HG03196 (cell line): ENCODE measurements at regions not wholly inside any gene's neighbourhood (a gene's known extent, or its start where the extent isn't known, plus 50 kb on each side); places are given as distances from the start of the nearest gene placed in this dataset.

Experiments used
- ATAC-seq: cut with Tn5 transposase; IDR thresholded peaks from one replicate; pipeline ENCODE4 v1.9.1; 2021; ENCODE audit not compliant: unreplicated experiment

DNA sequence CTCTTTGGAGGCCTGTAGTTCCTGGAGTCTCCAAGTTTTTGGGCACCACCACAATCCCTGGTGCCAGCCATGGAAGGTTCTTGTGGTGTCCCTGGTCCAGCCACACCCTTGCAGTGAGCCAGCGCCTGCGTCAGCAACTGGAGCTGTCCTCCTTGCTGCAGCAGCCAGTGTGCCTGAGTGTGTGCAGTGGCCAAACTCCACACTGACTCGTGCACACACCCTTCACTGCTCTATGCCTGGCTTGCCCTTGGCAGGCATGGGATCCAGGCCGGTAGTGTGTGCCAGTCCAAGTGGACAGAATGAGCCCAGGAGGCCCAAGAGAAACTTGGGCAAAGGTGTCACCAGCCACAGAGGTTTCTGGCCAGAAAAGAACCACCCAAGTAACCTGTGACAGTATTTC lies 1074.0 kb downstream of the PCDH18 start:
- no peak for ATAC-seq

DNA sequence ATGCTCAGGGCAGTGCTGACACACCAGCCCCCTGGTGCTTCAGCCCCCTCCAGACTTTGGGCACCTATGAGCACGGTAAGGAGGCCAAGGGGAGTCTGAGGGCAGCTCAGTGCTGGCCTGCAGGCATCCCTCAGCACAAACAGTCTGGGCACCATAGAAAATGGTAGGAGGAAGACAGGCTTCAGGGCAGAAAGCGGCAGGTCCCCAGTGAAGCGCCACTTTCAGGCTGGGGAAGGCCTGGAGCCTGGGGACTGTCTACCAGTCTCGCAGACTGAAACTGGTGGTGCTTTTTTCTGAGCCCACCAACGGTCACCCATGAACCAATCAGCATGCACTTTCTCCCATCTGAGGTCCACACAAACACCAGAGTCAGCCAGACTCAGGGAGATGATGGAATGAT lies 1074.7 kb downstream of the PCDH18 start:
- no peak for ATAC-seq

DNA sequence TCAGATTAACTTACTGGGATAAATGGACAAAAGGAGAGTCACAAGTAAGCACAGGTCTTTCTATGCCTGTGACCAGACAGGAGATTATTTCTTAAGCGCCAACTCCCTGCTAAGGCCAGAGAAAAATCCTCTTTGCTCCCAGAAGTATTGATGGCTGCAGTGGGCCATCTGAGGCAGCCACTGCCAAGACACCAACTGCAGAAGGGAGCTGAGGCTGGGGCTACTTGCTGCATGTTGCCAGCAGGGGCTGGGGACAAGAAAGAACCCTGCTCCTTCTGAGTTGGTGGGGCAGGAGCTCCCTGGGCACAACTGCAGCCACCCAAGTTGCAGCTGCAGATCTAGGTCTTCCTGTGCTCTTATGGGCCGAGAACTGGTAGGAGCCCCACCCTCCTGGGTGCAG lies 1075.3 kb downstream of the PCDH18 start:
- ATAC-seq, result no peak

DNA sequence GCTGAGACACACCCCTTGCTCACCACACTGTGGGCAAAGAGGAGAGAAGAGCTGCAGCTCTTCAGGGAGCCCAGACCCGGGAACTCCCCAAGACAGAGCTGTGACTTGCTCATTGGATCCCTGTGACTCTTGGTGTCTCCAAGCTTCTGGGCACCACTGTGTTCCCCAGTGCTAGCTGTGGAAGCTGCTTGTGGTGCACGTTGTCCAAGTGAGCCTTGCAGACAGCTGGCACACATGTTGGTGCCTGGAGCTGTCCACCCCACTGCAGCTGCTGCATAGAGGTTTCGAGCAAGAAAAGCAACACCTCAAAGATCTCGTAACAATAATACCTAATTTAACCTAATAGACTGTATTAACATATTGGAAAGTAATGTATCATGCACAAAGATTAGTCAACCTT lies 1089.3 kb downstream of the PCDH18 start:
- no peak for ATAC-seq

DNA sequence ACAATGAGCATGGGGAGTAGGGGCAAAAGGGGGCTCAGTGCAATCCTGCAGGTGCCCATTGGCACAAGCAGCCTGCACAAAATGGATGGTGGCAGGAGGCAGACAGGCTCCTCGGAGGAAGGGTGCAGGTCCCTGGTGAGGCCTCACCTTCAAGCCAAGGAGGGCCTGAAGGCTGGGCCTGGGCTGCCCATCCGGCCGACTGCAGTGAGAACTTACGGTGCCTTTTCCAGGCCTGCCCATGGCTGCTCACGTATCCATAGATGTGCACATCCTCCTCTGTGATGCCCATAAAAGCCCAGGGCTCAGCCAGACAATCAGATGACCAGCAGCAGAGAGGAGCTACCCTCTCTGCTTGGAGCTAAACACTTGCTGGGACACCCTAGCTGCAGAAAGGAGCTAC lies 1089.8 kb downstream of the PCDH18 start:
- no peak for ATAC-seq

DNA sequence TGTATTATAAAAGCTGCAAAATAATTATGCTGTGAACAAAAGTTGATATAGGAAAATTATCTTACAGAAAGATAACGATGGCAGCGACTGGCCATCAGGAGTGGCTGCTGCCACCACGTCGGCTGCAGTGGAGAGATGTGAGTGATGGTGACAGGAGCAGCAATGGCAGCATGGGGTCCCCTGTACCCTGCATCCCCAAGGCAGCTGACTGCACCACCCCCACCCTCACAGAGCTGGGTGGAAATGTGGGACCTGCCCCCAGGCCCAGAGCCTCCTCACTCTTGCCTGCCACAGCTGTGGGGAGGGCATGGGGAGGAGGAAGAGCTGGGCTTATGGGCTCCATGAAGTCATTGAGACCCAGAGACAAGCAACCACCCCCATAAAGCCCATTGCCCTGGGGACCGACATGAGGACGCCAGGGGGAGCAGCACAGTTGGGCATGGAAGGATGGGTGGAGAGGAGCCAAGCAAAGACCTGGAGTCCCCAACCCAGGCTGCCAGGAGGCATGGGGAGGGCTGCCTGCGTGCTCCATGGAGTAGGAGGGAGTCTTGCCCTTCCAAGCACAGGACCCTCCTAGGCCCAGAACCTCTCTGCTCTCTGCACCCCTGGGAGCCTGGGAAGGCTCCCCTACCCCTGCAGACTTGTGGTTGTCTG lies 1090.5 kb downstream of the PCDH18 start:
- no peak for ATAC-seq

DNA sequence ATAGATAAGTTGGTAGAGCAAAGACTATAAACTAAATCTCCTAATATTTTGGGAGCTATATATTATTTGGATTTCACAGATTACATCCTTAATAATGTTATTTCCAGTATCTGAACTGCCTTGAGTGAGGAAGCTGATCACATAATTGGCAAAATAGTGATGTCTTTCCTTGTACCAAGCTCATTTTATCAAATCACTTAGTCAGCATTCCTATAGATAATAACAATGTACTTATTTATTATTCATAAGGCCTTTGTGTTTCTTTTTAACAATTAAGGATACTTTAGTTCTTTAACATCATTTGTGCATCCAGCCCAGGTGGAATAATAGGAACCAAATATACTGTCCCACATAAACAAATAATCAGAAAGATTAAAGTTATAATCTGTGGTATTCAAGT lies 1093.6 kb downstream of the PCDH18 start:
- ATAC-seq, result no peak

DNA sequence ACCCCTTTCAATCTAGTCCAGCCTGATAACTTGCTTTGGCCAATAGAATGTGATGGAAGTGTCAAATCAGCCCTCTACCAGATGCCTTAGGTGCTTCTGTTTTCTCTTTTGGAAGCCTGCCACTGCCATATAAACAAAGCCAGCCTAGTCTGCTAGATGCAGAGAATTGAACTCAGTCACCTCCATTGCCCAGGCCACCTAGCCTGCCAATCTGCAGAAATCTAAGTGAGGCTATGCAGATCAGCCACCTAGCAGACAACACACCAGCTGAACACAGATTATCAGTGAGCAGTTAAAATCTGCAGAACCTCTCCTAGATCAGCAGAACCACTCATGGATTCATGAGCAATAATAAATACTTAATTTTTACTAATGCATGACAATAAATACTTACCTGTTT lies 1108.2 kb downstream of the PCDH18 start:
- no peak for ATAC-seq

DNA sequence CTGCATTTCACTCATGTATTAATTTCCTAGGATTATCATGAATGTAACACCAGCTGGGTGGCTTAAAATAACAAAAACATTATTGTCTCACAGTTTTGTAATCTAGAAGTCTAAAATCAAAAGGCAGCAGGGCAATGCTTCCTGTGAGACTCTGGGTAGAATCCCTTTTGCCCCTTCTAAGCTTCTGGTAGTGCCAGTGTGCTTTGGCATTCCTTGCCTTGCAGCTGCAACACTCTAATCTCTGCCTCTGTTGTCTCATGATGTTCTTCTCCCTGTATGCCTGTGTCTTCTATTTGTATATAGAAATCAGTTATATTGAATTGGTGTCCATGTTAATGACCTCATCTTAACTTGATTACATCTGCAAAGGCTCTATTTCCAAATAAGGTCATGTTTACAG lies 1117.3 kb downstream of the PCDH18 start:
- no peak for ATAC-seq

DNA sequence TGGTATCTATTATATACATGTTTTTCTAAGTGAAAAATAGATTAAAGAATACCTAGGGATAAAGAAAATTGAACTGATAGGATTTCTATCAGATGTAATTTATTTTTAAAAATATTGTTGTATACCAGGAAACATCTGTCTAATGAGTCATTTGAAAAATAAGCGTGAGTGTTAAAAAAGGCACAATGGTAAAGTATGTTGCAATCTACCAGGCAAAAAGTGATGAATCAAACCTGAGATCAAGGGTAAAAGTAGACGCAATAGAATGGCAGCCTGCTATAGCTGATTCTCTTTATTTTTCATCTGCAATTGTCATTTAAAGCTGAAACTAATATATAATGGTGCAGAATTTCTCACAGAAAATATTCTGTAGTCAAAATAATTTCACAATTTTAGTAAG lies 1119.6 kb downstream of the PCDH18 start:
- ATAC-seq, result no peak

DNA sequence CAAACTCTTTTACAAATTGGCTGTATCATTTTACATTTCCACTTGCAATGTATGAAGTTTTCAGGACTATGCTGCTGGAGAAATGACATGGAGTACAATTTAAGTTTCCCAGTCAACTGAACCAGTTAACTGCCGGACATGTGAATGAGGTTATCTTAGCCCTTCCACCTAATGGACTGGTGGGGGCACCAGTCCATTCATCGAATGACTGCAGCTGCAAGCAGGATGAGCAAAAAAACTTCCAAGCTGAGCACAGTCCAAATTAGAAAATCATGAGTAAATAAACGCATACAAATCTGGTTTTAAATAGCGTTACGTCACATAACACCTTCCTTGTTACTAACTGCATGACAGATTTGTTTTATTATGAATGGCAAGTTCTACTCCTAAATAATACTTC lies 1131.5 kb downstream of the PCDH18 start:
- ATAC-seq, result no peak

DNA sequence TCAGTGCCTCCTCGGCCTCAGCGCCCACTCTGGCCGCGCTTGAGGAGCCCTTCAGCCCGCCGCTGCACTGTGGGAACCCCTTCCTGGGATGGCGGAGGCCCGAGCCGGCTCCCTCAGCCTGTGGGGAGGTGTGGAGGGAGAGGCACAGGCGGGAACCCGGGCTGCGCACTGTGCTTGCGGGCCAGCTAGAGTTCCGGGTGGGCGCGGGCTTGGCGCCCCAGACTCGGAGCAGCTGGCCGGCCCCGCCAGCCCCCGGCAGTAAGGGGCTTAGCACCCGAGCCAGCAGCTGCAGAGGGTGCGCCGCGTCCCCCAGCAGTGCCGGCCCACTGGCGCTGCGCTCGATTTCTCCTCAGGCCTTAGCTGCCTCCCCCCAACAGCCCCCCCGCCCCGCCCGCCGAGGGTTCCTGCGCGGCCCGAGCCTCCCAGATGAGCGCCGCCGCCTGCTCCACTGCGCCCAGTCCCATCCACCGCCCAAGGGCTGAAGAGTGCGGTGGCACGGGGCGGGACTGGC lies 1137.0 kb downstream of the PCDH18 start:
- no peak for ATAC-seq

DNA sequence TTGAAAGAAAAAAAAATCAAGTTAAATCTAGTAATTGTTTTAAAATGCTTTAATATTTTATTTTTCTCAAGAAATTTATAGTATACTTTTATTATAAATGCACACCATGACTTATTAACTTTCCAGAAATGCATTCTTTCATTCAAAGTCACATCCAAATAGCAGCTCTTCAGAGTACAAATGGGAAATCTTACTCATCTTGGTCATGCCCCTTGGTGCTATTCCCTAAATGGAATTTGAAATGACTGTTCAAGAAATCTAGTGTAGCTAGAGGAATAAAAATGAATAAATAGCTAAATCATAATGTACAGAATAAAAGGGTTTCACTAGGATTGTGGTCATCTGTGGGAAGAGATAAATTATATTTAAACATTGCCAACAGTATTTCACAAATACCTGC lies 1139.7 kb downstream of the PCDH18 start:
- ATAC-seq, result no peak

DNA sequence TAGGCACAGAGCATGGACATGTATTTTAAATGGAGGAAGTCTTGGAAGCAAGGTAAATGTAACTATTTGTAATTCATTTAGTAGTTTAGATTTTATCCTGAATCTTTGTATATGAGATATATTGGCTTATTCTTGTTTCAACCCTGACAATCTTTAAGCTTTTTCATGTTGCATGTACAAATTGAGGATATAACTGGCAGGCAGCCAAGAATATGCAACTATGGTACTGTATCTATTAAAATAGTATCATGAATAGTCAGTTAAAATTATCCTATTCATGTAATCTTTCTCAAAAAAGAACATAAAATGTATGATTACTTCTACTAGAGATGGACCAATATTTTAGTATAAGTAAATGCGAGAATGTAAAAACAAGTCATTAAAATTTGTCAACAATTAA lies 1141.5 kb downstream of the PCDH18 start:
- no peak for ATAC-seq

DNA sequence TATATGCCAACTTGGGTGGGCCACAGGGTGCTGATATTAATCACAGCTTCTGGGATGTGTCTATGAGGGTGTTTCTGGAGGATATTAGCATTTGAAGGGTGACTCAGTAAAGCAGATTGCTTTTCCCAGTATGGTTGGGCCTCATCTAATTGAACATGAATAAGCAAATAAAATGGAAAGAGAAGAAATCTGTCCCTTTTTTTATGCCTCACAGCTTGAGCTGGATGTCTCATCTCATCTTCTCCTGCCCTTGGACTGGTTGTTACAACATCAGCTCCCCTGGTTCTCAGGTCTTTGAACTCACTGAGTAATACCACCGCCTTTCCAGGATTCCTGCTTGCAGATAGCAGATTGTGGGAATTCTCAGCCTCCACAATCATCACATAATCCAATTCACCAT lies 1149.2 kb downstream of the PCDH18 start:
- no peak for ATAC-seq

DNA sequence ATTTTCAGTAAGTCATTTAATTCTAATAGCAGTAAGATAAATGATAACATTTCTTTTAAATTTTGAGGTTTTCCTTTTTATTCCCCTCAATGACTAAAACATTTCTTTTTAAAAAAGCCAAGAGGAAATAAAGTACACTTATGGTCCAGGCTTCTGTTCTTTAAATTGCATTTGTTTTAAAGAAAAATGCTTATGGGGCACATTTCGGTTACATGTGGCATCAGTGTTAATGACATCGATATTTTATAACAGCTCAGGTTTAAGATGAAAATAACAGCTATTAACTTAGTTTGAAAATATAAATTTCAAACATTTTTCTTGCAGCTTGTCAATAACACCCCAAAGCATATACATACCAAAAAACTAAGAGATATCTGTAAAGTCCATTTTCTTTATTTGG lies 1161.1 kb downstream of the PCDH18 start:
- ATAC-seq, result no peak

DNA sequence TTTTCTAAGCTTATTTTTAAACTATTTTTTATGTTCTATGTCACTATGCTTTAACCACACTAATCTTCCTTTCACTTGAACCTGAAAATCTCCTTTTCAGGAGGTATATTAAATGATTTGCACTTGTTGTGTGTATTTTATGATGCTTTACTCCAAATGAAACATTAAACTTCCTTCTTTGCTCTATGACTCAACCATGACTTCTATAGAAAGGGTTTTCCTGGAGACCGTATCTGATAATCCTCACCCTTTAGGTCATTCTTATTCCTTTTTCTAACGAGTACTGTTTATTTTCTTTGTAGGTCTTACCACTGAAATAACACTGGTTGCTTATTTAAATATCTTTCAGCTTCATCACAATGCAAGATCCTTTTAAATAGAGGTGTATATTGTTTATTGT lies 1163.2 kb downstream of the PCDH18 start:
- no peak for ATAC-seq

DNA sequence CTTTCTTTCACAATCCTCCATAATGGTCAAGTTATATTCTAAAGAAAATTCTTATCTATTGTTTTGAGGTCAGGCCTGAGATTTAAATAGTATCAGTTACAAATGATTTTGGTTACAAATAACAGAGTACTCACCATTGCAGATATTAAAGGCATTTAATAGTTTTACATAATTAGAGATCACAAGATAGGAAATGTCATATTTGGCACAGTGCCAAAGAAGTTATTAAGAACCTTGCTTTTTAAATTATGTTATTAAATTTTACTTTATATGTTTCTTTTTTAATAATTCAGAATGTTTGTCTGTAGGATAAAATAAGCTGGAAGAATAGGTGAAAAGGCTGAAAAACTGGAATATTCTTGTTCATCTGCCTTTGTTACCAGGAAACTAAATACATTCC lies 1174.7 kb downstream of the PCDH18 start:
- no peak for ATAC-seq

DNA sequence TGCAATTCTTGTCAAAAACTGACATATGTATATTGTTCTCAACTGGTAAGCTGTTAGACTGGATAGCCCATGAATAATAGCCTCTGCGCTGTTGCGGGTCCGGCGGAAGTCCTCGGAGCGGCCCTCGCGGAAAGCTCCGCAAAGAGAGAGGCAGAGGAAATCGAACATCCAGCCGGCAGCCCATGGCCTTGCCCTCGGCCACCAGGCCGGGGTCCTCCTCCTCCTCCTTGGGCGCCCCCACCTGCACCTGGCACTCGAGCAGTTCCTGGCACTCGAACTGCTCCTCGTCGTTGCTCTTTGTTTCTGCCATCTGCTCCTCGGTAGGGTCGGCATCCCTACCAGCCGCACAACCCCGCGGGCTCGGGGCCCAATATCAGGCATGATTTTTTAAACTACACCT lies 1176.3 kb downstream of the PCDH18 start:
- no peak for ATAC-seq

DNA sequence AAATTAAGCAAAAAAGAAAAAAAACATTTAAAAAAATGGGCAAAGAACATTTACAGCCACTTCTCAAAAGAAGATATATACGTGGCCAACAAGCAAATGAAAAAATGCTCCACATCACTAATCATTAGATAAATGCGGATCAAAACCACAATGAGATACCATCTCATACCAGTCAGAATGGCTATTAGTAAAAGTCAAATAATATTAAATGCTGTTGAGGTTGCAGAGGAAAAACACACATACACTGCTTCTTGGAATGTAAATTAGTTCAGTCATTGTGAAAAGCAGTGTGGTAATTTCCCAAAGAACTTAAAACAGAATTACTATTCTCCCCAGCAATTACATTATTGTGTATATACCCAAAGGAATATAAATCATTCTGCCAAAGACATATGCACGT lies 1189.0 kb downstream of the PCDH18 start:
- ATAC-seq, result no peak

DNA sequence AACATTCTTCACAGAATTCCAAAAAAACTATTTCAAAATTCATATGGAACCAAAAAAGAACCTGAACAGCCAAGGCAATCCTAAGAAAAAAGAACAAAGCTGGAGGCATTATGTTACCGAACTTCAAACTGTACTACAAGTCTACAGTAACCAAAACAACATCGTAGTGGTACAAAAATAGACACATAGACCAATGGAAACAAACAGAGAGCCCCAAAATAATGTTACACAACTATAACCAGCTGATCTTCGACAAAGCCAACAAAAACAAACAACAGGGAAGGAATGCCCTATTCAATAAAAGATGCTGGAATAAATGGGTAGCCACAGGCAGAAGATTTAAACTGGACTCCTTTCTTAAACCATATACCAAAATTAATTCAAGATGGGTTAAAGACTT lies 1189.6 kb downstream of the PCDH18 start:
- ATAC-seq, result no peak

DNA sequence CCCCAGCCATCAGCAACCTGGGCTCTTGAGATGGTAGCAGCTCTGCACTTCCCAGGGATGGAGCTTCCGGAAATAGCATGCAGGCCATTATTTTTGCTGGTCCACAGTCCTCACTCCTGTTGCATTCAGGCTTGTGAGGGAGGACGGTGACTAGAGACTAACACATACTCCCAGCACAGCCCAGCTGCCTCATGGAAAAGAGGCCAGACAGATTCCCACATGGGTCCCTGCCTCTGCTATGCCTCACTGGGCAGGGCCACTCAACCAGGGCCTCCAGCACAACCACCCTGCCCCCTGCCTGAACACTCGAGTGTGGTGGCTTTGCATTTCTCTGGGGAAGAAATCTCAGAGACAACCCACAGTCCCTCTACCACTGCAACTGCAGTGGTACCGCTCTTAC lies 1195.1 kb downstream of the PCDH18 start:
- no peak for ATAC-seq

DNA sequence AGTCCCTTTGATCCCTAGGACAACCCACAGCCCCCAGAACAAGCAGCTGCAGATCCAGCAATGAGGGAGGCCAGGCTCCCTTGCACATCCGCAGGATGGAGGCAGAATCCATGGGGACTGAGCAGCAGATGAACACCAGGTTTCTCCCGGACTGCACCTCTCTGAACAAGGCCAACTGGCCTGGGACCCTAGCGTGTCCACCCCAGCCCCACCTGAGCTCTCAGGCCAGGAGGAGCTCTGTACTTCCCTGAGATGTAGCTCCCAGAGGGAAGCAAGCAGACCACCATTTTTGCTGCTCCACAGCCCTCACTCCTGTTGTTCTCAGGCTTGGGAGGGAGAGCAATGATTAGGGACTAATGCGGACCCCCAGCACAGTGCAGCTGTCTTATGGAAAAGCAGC lies 1195.8 kb downstream of the PCDH18 start:
- no peak for ATAC-seq
